ENCODE measurements at regions not wholly inside any gene's neighbourhood (a gene's known extent, or its start where the extent isn't known, plus 50 kb on each side); places are given as distances from the start of the nearest gene placed in this dataset.

DNA sequence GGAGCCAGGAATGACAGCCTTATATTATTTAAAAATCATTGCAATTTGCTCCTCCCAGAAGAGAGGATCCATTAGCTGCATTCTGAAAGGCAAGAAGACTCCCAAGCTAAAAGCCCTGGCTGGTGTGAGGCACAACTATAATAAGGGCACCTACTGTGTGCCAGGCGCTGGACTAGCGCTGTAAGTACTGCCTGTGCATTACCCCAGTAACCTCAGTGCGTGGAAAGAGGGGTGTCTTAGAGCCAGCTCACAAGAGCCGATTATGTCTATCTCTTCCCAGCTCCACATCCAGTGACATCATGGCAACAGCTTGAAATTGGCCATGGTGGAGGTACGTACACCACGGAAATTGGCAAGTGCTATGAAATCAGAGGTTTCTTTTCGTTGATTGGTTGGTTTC lies 141.7 kb upstream of the IRF2BP2 start:
- Histone ChIP-seq H3K27me3 (ENCODE audit: insufficient read depth, low read length, poor library complexity, severe bottlenecking) (no peaks in the 10 kb centered on the region), H3K36me3 (ENCODE audit: insufficient read depth, low read length) (no peaks in the 10 kb centered on the region), H3K4me3 (ENCODE audit: low read length) (no peak overlapping the region), H3K4me1 (ENCODE audit: insufficient read depth, low read length) (no peaks in the 10 kb centered on the region), H3K27ac (ENCODE audit: low read depth, low read length) (no peak overlapping the region), H3K9me3 (ENCODE audit: low read length) (no peaks in the 10 kb centered on the region)
- ChIA-PET CTCF (interaction anchor here (1.0 kb wide), 1 partner anchor 332 kb away, joined by 3 read pairs; no protein-coding TSS in a partner anchor), POLR2A (no interaction called here)
- Mint-ChIP-seq H3K9me3 (no peaks in the 10 kb centered on the region), H3K4me1 (peaks cover 6 to 10% (median 9%) of the 10 kb centered on the region in 3 donors), H3K27me3 (peaks cover 0 to 3% of the 10 kb centered on the region in 2 donors), H3K4me3 (no peak overlapping the region), H3K27ac (no peak overlapping the region), H3K36me3 (no peaks in the 10 kb centered on the region)
- DNase-seq = no peak

DNA sequence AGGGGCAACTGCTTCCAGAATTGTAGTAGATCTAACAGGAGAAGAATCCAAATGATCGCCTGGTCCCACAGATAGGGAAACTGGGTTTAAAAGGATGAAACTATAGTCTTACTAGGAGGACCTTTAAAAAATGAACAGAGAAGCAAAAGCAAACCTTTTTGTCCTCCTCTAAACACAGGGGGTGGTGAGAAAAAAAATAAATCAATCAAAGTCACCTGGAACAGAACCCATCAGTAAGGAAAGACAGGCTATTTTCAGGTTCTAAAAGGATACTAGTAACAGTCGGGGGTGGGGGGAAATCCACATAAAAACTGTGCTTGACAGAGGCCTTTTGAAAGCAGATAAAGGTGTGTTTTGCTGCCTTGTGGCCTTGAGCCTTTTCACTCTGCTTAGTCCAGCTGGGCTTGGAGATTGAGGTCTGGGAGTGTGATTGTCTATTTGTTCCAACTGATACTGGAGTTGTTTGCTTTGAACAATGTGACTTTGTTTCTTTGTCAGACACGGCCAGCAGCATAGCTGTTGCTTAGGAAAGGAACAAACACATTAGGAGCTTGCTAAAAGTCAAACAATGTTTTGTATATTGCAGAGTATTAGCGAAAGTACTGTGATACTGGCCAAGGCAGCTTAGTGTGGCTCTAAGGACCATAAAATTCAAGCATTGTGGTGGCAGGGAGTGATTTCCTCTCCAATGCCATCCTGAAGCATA lies 141.1 kb upstream of the IRF2BP2 start:
- H3K27ac Mint-ChIP-seq = peak overlapping the region in 1 of 8 donors; percentile 9
- no peaks in the 10 kb centered on the region for H3K9me3 ChIP-seq (ENCODE audit: low read length)
- no peaks in the 10 kb centered on the region for H3K9me3 Mint-ChIP-seq
- H3K4me1 ChIP-seq (ENCODE audit: insufficient read depth, low read length) = no peaks in the 10 kb centered on the region
- CTCF ChIA-PET = interaction anchor here (1.0 kb wide), 1 partner anchor 333 kb away, joined by 3 read pairs; no protein-coding TSS in a partner anchor
- H3K27me3 Mint-ChIP-seq = peaks cover 0 to 3% of the 10 kb centered on the region in 2 donors
- DNase-seq = no peak
- no peak overlapping the region for H3K4me3 ChIP-seq (ENCODE audit: low read length)
- H3K4me1 Mint-ChIP-seq = peaks cover 1 to 4% (median 3%) of the 10 kb centered on the region in 3 donors
- H3K36me3 Mint-ChIP-seq = no peaks in the 10 kb centered on the region
- POLR2A ChIA-PET = no interaction called here
- no peaks in the 10 kb centered on the region for H3K27me3 ChIP-seq (ENCODE audit: insufficient read depth, low read length, poor library complexity, severe bottlenecking)
- H3K27ac ChIP-seq (ENCODE audit: low read depth, low read length) = no peak overlapping the region
- H3K36me3 ChIP-seq (ENCODE audit: insufficient read depth, low read length) = no peaks in the 10 kb centered on the region
- no peak overlapping the region for H3K4me3 Mint-ChIP-seq

DNA sequence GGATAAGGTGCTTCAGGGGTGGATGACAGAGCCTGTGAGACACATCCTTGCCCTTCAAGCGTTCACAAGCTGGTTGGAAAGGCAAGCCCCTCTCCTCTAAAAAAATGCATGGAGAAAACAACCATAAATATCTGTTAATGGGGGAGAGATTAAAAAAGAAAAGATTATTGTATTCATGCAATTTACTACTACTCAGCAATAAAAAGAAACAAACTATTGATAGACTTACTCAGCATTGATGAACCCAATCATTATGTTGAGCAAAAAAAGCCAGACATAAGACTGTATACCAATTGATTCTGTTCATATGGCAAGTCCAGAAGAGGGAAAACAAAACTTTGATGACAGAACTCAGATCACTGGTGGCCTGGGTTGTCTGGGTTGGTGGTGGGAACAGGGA lies 138.7 kb upstream of the IRF2BP2 start:
- no peaks in the 10 kb centered on the region for H3K4me1 ChIP-seq (ENCODE audit: insufficient read depth, low read length)
- CTCF ChIA-PET = no interaction called here

GRCh38 chr1:234748066-234748465 lies 138.1 kb upstream of the IRF2BP2 start:
- H3K36me3 Mint-ChIP-seq = no peaks in the 10 kb centered on the region
- peaks cover 0 to 5% of the 10 kb centered on the region in 2 donors for H3K27me3 Mint-ChIP-seq
- H3K9me3 ChIP-seq (ENCODE audit: low read length) = no peaks in the 10 kb centered on the region
- no peaks in the 10 kb centered on the region for H3K9me3 Mint-ChIP-seq
- POLR2A ChIA-PET = no interaction called here
- H3K36me3 ChIP-seq (ENCODE audit: insufficient read depth, low read length) = no peaks in the 10 kb centered on the region
- no peaks in the 10 kb centered on the region for H3K4me1 ChIP-seq (ENCODE audit: insufficient read depth, low read length)
- no peak for DNase-seq
- no peaks in the 10 kb centered on the region for H3K4me1 Mint-ChIP-seq
- H3K27me3 ChIP-seq (ENCODE audit: insufficient read depth, low read length, poor library complexity, severe bottlenecking) = no peaks in the 10 kb centered on the region
- no peak overlapping the region for H3K4me3 ChIP-seq (ENCODE audit: low read length)
- CTCF ChIA-PET = no interaction called here
- H3K27ac ChIP-seq (ENCODE audit: low read depth, low read length) = no peak overlapping the region
- peak overlapping the region in 4 of 8 donors; percentile 11 to 61 (median 24) for H3K27ac Mint-ChIP-seq
- H3K4me3 Mint-ChIP-seq = no peak overlapping the region

More for the DNA sequence above, 138.7 kb upstream of the IRF2BP2 start:
- H3K4me3 ChIP-seq (ENCODE audit: low read length) = no peak overlapping the region
- no peaks in the 10 kb centered on the region for H3K9me3 ChIP-seq (ENCODE audit: low read length)
- no peaks in the 10 kb centered on the region for H3K36me3 Mint-ChIP-seq
- peaks cover 0 to 3% of the 10 kb centered on the region in 2 donors for H3K27me3 Mint-ChIP-seq
- no peaks in the 10 kb centered on the region for H3K27me3 ChIP-seq (ENCODE audit: insufficient read depth, low read length, poor library complexity, severe bottlenecking)
- peak overlapping the region in 1 of 8 donors; percentile 19 for H3K27ac Mint-ChIP-seq
- no peak overlapping the region for H3K4me3 Mint-ChIP-seq
- H3K27ac ChIP-seq (ENCODE audit: low read depth, low read length) = no peak overlapping the region
- no peaks in the 10 kb centered on the region for H3K36me3 ChIP-seq (ENCODE audit: insufficient read depth, low read length)
- POLR2A ChIA-PET = no interaction called here
- DNase-seq = no peak
- H3K9me3 Mint-ChIP-seq = no peaks in the 10 kb centered on the region
- H3K4me1 Mint-ChIP-seq = no peaks in the 10 kb centered on the region

GRCh38 chr1:234746798-234747196 lies 136.8 kb upstream of the IRF2BP2 start:
- Histone ChIP-seq H3K4me1 (ENCODE audit: insufficient read depth, low read length) (no peaks in the 10 kb centered on the region), H3K27ac (ENCODE audit: low read depth, low read length) (no peak overlapping the region), H3K36me3 (ENCODE audit: insufficient read depth, low read length) (no peaks in the 10 kb centered on the region), H3K27me3 (ENCODE audit: insufficient read depth, low read length, poor library complexity, severe bottlenecking) (no peaks in the 10 kb centered on the region), H3K4me3 (ENCODE audit: low read length) (no peak overlapping the region), H3K9me3 (ENCODE audit: low read length) (no peaks in the 10 kb centered on the region)
- ChIA-PET CTCF (no interaction called here), POLR2A (no interaction called here)
- Mint-ChIP-seq H3K4me3 (no peak overlapping the region), H3K4me1 (no peaks in the 10 kb centered on the region), H3K27me3 (peaks cover 0 to 6% of the 10 kb centered on the region in 2 donors), H3K36me3 (no peaks in the 10 kb centered on the region), H3K27ac (no peak overlapping the region), H3K9me3 (no peaks in the 10 kb centered on the region)
- DNase-seq = no peak

GRCh38 chr1:234745844-234746797 lies 136.1 kb upstream of the IRF2BP2 start:
- Mint-ChIP-seq H3K27me3 (peaks cover 0 to 6% of the 10 kb centered on the region in 2 donors), H3K4me3 (no peak overlapping the region), H3K9me3 (no peaks in the 10 kb centered on the region), H3K27ac (no peak overlapping the region), H3K4me1 (no peaks in the 10 kb centered on the region), H3K36me3 (no peaks in the 10 kb centered on the region)
- Histone ChIP-seq H3K4me3 (ENCODE audit: low read length) (no peak overlapping the region), H3K36me3 (ENCODE audit: insufficient read depth, low read length) (no peaks in the 10 kb centered on the region), H3K4me1 (ENCODE audit: insufficient read depth, low read length) (no peaks in the 10 kb centered on the region), H3K27ac (ENCODE audit: low read depth, low read length) (no peak overlapping the region), H3K9me3 (ENCODE audit: low read length) (no peaks in the 10 kb centered on the region), H3K27me3 (ENCODE audit: insufficient read depth, low read length, poor library complexity, severe bottlenecking) (no peaks in the 10 kb centered on the region)
- ChIA-PET POLR2A (no interaction called here), CTCF (interaction anchor here (1.2 kb wide), 1 partner anchor 11 kb away, joined by 3 read pairs; no protein-coding TSS in a partner anchor)
- no peak for DNase-seq

DNA sequence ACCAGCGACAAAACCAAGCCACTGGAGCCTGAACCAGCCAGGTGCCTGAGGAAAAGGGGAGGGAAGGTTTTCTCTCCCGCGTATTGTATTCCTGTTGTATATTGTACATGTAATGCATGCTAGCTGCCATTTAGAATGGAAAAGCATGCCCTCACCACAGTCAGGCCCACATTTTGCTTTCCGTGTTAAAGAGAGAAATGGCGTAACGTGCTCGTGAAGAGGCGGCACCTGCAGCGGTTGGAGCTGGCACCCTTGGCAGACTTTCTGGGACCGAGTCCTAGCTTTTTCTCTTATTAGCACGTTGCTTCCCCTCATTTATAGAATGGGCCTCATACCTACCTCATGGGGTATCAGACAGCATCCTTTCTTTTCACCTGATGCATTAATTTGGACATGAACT lies 135.3 kb upstream of the IRF2BP2 start:
- no peak overlapping the region for H3K4me3 Mint-ChIP-seq
- H3K27ac Mint-ChIP-seq = no peak overlapping the region
- Histone ChIP-seq H3K4me1 (ENCODE audit: insufficient read depth, low read length) (no peaks in the 10 kb centered on the region), H3K27ac (ENCODE audit: low read depth, low read length) (no peak overlapping the region), H3K9me3 (ENCODE audit: low read length) (no peaks in the 10 kb centered on the region), H3K4me3 (ENCODE audit: low read length) (no peak overlapping the region), H3K36me3 (ENCODE audit: insufficient read depth, low read length) (no peaks in the 10 kb centered on the region), H3K27me3 (ENCODE audit: insufficient read depth, low read length, poor library complexity, severe bottlenecking) (no peaks in the 10 kb centered on the region)
- H3K9me3 Mint-ChIP-seq = no peaks in the 10 kb centered on the region
- DNase-seq = no peak
- peaks cover 0 to 6% of the 10 kb centered on the region in 2 donors for H3K27me3 Mint-ChIP-seq
- no peaks in the 10 kb centered on the region for H3K4me1 Mint-ChIP-seq
- no peaks in the 10 kb centered on the region for H3K36me3 Mint-ChIP-seq
- ChIA-PET CTCF (interaction anchor here (1.2 kb wide), 1 partner anchor 10 kb away, joined by 3 read pairs; no protein-coding TSS in a partner anchor), POLR2A (no interaction called here)

All from CD8-positive, alpha-beta memory T cell (primary cell).